SK-N-SH (cell line): ENCODE measurements at regions not wholly inside any gene's neighbourhood (a gene's known extent, or its start where the extent isn't known, plus 50 kb on each side); places are given as distances from the start of the nearest gene placed in this dataset.

Experiments
- CTCF ChIA-PET: fragments of 300-600, 350-600 bp; formaldehyde crosslinking; extraction: SDS; loops from one replicate; lab custom pipeline; 2021; lab: Yijun Ruan, JAX
- POLR2A ChIA-PET: fragments of 350-600 bp; sonication (Branson Sonifier 250); formaldehyde crosslinking; extraction: SDS; loops from one replicate; lab custom pipeline; 2020; ENCODE audit warnings: antibody characterized with exemption, inconsistent platforms; lab: Yijun Ruan, JAX
- DNase-seq: peaks from one replicate; pipeline ENCODE4 v3.0.0; 2012
- H2AFZ ChIP-seq: fragments of 200-600 bp; sonication (generic); 2 replicates; pipeline ENCODE4 v1.8.1; 2016; ENCODE audit warnings: antibody characterized with exemption, mild to moderate bottlenecking, low read depth
- H3F3A ChIP-seq: fragments of 200-600 bp; sonication (generic); replicated peaks from 2 replicates; pipeline ENCODE3; 2016; ENCODE audit warnings: antibody characterized with exemption, mild to moderate bottlenecking; ENCODE audit not compliant: insufficient read depth
- H3K27ac ChIP-seq, 2 experiments: fragments of 200-500 bp in 1 of 2; fragments of 200-600 bp in 1 of 2; sonication (Bioruptor generic) in 1 of 2; sonication (generic), shearing (Covaris generic) in 1 of 2; 2 replicates each; pipeline versions ENCODE4 v1.5.1 to v1.6.1; 2014 to 2016; ENCODE audit warnings: low read depth in 2 of 2, inconsistent platforms in 1 of 2, low read length in 1 of 2, mild to moderate bottlenecking in 1 of 2, mixed read lengths in 1 of 2
- H3K27me3 ChIP-seq: fragments of 200-600 bp; sonication (generic), shearing (Covaris generic); 2 replicates; pipeline ENCODE4 v1.6.1; 2016; ENCODE audit warnings: mixed run types; ENCODE audit not compliant: insufficient read depth
- H3K36me3 ChIP-seq, 2 experiments: fragments of 200-500 bp in 1 of 2; fragments of 200-600 bp in 1 of 2; sonication (Bioruptor generic) in 1 of 2; sonication (generic) in 1 of 2; replicated peaks in 1 of 2; 2 replicates each; pipeline versions ENCODE3 to v1.5.1; 2014 to 2016; ENCODE audit warnings: low read length in 1 of 2, mild to moderate bottlenecking in 1 of 2; ENCODE audit not compliant: insufficient read depth in 2 of 2, control insufficient read depth in 1 of 2
- H3K4me1 ChIP-seq, 2 experiments: fragments of 200-500 bp in 1 of 2; fragments of 200-600 bp in 1 of 2; sonication (Bioruptor generic) in 1 of 2; sonication (generic), shearing (Covaris generic) in 1 of 2; 2 replicates each; pipeline versions ENCODE4 v1.5.1 to v1.6.1; 2014 to 2016; ENCODE audit warnings: low read depth in 1 of 2, low read length in 1 of 2, mixed run types in 1 of 2; ENCODE audit not compliant: insufficient read depth in 2 of 2, control insufficient read depth in 1 of 2
- H3K4me2 ChIP-seq: fragments of 200-600 bp; sonication (generic), shearing (Covaris generic); 2 replicates; pipeline ENCODE4 v1.6.1; 2017; ENCODE audit warnings: mixed run types
- H3K4me3 ChIP-seq, 2 experiments: fragments of 200-500 bp in 1 of 2; fragments of 200-600 bp in 1 of 2; sonication (Bioruptor generic) in 1 of 2; sonication (generic), shearing (Covaris generic) in 1 of 2; 2 replicates each; pipeline versions ENCODE4 v1.5.1 to v1.8.1; 2014 to 2016; ENCODE audit warnings: low read depth in 2 of 2, inconsistent platforms in 1 of 2, low read length in 1 of 2, mild to moderate bottlenecking in 1 of 2, mixed read lengths in 1 of 2, moderate library complexity in 1 of 2
- H3K79me2 ChIP-seq: fragments of 200-600 bp; sonication (generic); 2 replicates; pipeline ENCODE4 v1.8.1; 2017; ENCODE audit warnings: mild to moderate bottlenecking; ENCODE audit not compliant: insufficient read depth
- H3K9ac ChIP-seq: fragments of 200-600 bp; sonication (generic); 2 replicates; pipeline ENCODE4 v1.6.1; 2017; ENCODE audit warnings: mixed run types
- H3K9me2 ChIP-seq: fragments of 200-600 bp; sonication (generic); 2 replicates; pipeline ENCODE4 v1.6.1; 2017; ENCODE audit warnings: mixed run types
- H3K9me3 ChIP-seq: fragments of 200-600 bp; sonication (generic); 2 replicates; pipeline ENCODE4 v1.6.1; 2017; ENCODE audit warnings: mixed run types, mild to moderate bottlenecking, moderate library complexity
- H4K20me1 ChIP-seq: fragments of 200-600 bp; sonication (generic); 2 replicates; pipeline ENCODE4 v1.6.1; 2017; ENCODE audit warnings: mild to moderate bottlenecking, mixed run types; ENCODE audit not compliant: insufficient read depth
- CHD2 ChIP-seq: fragments of 150-350 bp; IDR thresholded peaks from 2 replicates; pipeline ENCODE4 v1.6.1; 2018; ENCODE audit warnings: low read length; ENCODE audit not compliant: partially characterized antibody
- ELF1 ChIP-seq: IDR thresholded peaks from 2 replicates; pipeline ENCODE4 v1.4.0; 2012
- EP300 ChIP-seq, 2 experiments: IDR thresholded peaks; 2 replicates each; pipeline versions ENCODE4 v1.4.0 to v1.6.1; 2012; ENCODE audit warnings: borderline replicate concordance in 1 of 2, low read depth in 1 of 2, low read length in 1 of 2
- EZH2phosphoT487 ChIP-seq: fragments of 200-600 bp; sonication (generic); IDR thresholded peaks from 2 replicates; pipeline ENCODE4 v1.6.1; 2017; ENCODE audit warnings: low read depth, mixed run types, mild to moderate bottlenecking, antibody characterized with exemption, moderate library complexity, borderline replicate concordance
- FOXJ3 ChIP-seq: sonication (generic); formaldehyde crosslinking; IDR thresholded peaks from 2 replicates; pipeline ENCODE4 v1.5.1; 2020; ENCODE audit warnings: mild to moderate bottlenecking, missing genetic modification reagents
- FOXM1 ChIP-seq: IDR thresholded peaks from 2 replicates; pipeline ENCODE4 v1.4.0; 2012; ENCODE audit warnings: low read depth, mild to moderate bottlenecking
- GABPA ChIP-seq: IDR thresholded peaks from 2 replicates; pipeline ENCODE4 v1.4.0; 2012; ENCODE audit warnings: low read depth, mild to moderate bottlenecking
- JUND ChIP-seq: IDR thresholded peaks from 2 replicates; pipeline ENCODE4 v1.4.0; 2012
- MAX ChIP-seq: IDR thresholded peaks from 2 replicates; pipeline ENCODE4 v1.4.0; 2012; ENCODE audit warnings: low read depth
- NFIC ChIP-seq: IDR thresholded peaks from 2 replicates; pipeline ENCODE4 v1.4.0; 2012; ENCODE audit warnings: borderline replicate concordance
- PBX3 ChIP-seq: IDR thresholded peaks from 2 replicates; pipeline ENCODE4; 2012
- POLR2AphosphoS5 ChIP-seq: IDR thresholded peaks from 2 replicates; pipeline ENCODE4 v1.6.1; 2012; ENCODE audit warnings: low read depth, low read length
- RAD21 ChIP-seq: IDR thresholded peaks from 2 replicates; pipeline ENCODE4 v1.6.1; 2012; ENCODE audit warnings: mild to moderate bottlenecking, low read length
- RCOR1 ChIP-seq: fragments of 150-350 bp; IDR thresholded peaks from 2 replicates; pipeline ENCODE4 v1.6.1; 2017; ENCODE audit warnings: antibody characterized with exemption, low read length
- RFX5 ChIP-seq: IDR thresholded peaks from 2 replicates; pipeline ENCODE4 v1.6.1; 2012; ENCODE audit warnings: mild to moderate bottlenecking, improper control_type of control experiment, low read length
- RXRA ChIP-seq: IDR thresholded peaks from 2 replicates; pipeline ENCODE4 v1.4.0; 2012; ENCODE audit warnings: low read depth, mild to moderate bottlenecking, borderline replicate concordance
- SIN3A ChIP-seq: IDR thresholded peaks from 2 replicates; pipeline ENCODE4 v1.6.1; 2012; ENCODE audit warnings: low read depth, mild to moderate bottlenecking, low read length, moderate library complexity, borderline replicate concordance
- TCF12 ChIP-seq: IDR thresholded peaks from 2 replicates; pipeline ENCODE4 v1.4.0; 2012
- TEAD4 ChIP-seq: IDR thresholded peaks from 2 replicates; pipeline ENCODE4 v1.4.0; 2012; ENCODE audit warnings: mild to moderate bottlenecking, borderline replicate concordance; ENCODE audit not compliant: insufficient read depth
- YY1 ChIP-seq: IDR thresholded peaks from 2 replicates; pipeline ENCODE4 v1.4.0; 2012; ENCODE audit warnings: low read depth, mild to moderate bottlenecking
- WGBS: methylation state at CpG from one replicate; pipeline ENCODE4 v1.1.6; 2017; ENCODE audit warnings: low lambda C conversion rate; 5-methylcytosine and 5-hydroxymethylcytosine counted together
- TF ChIP-seq, protein P1 (sequence below): IDR thresholded peaks from 2 replicates; pipeline ENCODE4 v1.4.0; 2012; ENCODE audit warnings: low read depth, borderline replicate concordance

- 75% methylated on average over 3 of the region's 3 CpGs for WGBS
- Histone ChIP-seq H3K79me2 (no peaks in the 10 kb centered on the region), H3K9me2 (no peaks in the 10 kb centered on the region), H4K20me1 (no peaks in the 10 kb centered on the region), H3K36me3 (no peaks in the 10 kb centered on the region), H3K27me3 (no peaks in the 10 kb centered on the region), H3K9me3 (no peaks in the 10 kb centered on the region), H3K9ac (no peak overlapping the region), H2AFZ (no peak overlapping the region), H3F3A (no peaks in the 10 kb centered on the region), H3K27ac (no peak overlapping the region), H3K4me3 (no peak overlapping the region), H3K4me1 (no peaks in the 10 kb centered on the region; a peak in 1 of 4 replicates), H3K4me2 (no peak overlapping the region)
- ChIA-PET POLR2A (no interaction called here), CTCF (no interaction called here)
- TF ChIP-seq RAD21 (peak; percentile 32), FOXM1 (no peak)
- DNase-seq: no peak
These were observed 423.3 kb upstream of the ADGRL2 start for GRCh38 chr1:81377406-81377805.

- 65% methylated on average over 5 of the region's 5 CpGs for WGBS
- CTCF ChIA-PET: interaction anchor here (1.3 kb wide), 1 partner anchor 9 kb away, joined by 3 read pairs; no protein-coding TSS in a partner anchor
- no peaks in the 10 kb centered on the region for H3F3A ChIP-seq
- no peaks in the 10 kb centered on the region for H3K36me3 ChIP-seq
- H2AFZ ChIP-seq: no peak overlapping the region
- H4K20me1 ChIP-seq: no peaks in the 10 kb centered on the region
- no peak overlapping the region for H3K27ac ChIP-seq
- H3K9ac ChIP-seq: no peak overlapping the region
- no peak for DNase-seq
- POLR2A ChIA-PET: no interaction called here
- no peak overlapping the region for H3K4me2 ChIP-seq
- no peaks in the 10 kb centered on the region for H3K79me2 ChIP-seq
- no peak for TF ChIP-seq RCOR1
- no peak for TF ChIP-seq FOXM1
- no peak for TF ChIP-seq TEAD4
- no peak for TF ChIP-seq RFX5
- TF ChIP-seq TCF12: no peak
- no peak for TF ChIP-seq RXRA
- TF ChIP-seq JUND: no peak
- TF ChIP-seq YY1: no peak
- no peak for TF ChIP-seq MAX
- no peak for TF ChIP-seq EP300 (IDR thresholded peaks at IDR 0.05; ENCODE audit: borderline replicate concordance in 1 of 2, low read depth in 1 of 2, low read length in 1 of 2)
- no peak for TF ChIP-seq NFIC
- no peak overlapping the region for H3K4me3 ChIP-seq
- no peaks in the 10 kb centered on the region; a peak in 1 of 4 replicates for H3K4me1 ChIP-seq
- no peaks in the 10 kb centered on the region for H3K9me3 ChIP-seq
- 0 out of 2 replicates have a peak, but pooled peaks cover 4% of the 10 kb centered on the region for H3K9me2 ChIP-seq
- H3K27me3 ChIP-seq: no peaks in the 10 kb centered on the region
These were observed 424.7 kb upstream of the ADGRL2 start for GRCh38 chr1:81375884-81376548.

- Histone ChIP-seq H3K27ac (no peak overlapping the region), H3K4me3 (no peak overlapping the region), H2AFZ (no peak overlapping the region), H3K27me3 (no peaks in the 10 kb centered on the region), H4K20me1 (no peaks in the 10 kb centered on the region), H3K9me3 (no peaks in the 10 kb centered on the region), H3K4me1 (no peaks in the 10 kb centered on the region; a peak in 1 of 4 replicates), H3K79me2 (no peaks in the 10 kb centered on the region), H3F3A (no peaks in the 10 kb centered on the region), H3K9me2 (0 out of 2 replicates have a peak, but pooled peaks cover 4% of the 10 kb centered on the region), H3K36me3 (no peaks in the 10 kb centered on the region), H3K4me2 (no peak overlapping the region), H3K9ac (no peak overlapping the region)
- 83% methylated on average over 5 of the region's 5 CpGs for WGBS
- no peak for DNase-seq
- ChIA-PET POLR2A (no interaction called here), CTCF (no interaction called here)
- TF ChIP-seq POLR2AphosphoS5 (no peak), CHD2 (no peak), SIN3A (no peak), TEAD4 (no peak), FOXJ3 (CRISPR knock-in tag) (no peak), ELF1 (no peak), EZH2phosphoT487 (no peak), PBX3 (no peak), FOXM1 (no peak), RAD21 (no peak), RFX5 (no peak), GABPA (no peak), EP300 (IDR thresholded peaks at IDR 0.05; ENCODE audit: borderline replicate concordance in 1 of 2, low read depth in 1 of 2, low read length in 1 of 2) (no peak), NFIC (no peak)
- TF ChIP-seq, protein P1, sequence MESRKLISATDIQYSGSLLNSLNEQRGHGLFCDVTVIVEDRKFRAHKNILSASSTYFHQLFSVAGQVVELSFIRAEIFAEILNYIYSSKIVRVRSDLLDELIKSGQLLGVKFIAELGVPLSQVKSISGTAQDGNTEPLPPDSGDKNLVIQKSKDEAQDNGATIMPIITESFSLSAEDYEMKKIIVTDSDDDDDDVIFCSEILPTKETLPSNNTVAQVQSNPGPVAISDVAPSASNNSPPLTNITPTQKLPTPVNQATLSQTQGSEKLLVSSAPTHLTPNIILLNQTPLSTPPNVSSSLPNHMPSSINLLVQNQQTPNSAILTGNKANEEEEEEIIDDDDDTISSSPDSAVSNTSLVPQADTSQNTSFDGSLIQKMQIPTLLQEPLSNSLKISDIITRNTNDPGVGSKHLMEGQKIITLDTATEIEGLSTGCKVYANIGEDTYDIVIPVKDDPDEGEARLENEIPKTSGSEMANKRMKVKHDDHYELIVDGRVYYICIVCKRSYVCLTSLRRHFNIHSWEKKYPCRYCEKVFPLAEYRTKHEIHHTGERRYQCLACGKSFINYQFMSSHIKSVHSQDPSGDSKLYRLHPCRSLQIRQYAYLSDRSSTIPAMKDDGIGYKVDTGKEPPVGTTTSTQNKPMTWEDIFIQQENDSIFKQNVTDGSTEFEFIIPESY: no peak
These were observed 426.3 kb upstream of the ADGRL2 start for GRCh38 chr1:81374481-81374880.
